K562 (cell line): ENCODE measurements at regions not wholly inside any gene's neighbourhood (a gene's known extent, or its start where the extent isn't known, plus 50 kb on each side); places are given as distances from the start of the nearest gene placed in this dataset.
"Not testable (repeated sequence)": the region's sequence is repeated elsewhere in the genome, so short reads cannot be mapped to it uniquely, and the experiment has no call there.

Source experiments
- ATAC-seq: fragments of 200-7000 bp; cut with Tn5 transposase; 3 replicates; pipeline ENCODE4 v1.9.1; 2020; ENCODE audit warnings: moderate library complexity
- BruUV-seq: library from RNA; stranded (reverse); fragments of 400-500 nt; replicated peaks from 2 replicates; lab custom pipeline; 2021; lab: Mats Ljungman, UMichigan
- CTCF ChIA-PET: fragments of 300-600 bp; formaldehyde crosslinking; extraction: SDS; loops from one replicate; lab custom pipeline; 2021; ENCODE audit warnings: low intra/inter-chr PET ratio; lab: Yijun Ruan, JAX
- POLR2A ChIA-PET: fragments of 300-600, 350-650 bp; sonication (Branson Sonifier 250); formaldehyde crosslinking; extraction: SDS; loops from one replicate; lab custom pipeline; 2021; ENCODE audit warnings: antibody characterized with exemption, inconsistent platforms; lab: Yijun Ruan, JAX
- DNase-seq, 4 experiments: peaks; one replicate each; pipeline versions ENCODE4 v3.0.0 to v3.0.0-alpha.2; 2011 to 2018; ENCODE audit warnings: low spot score in 3 of 4, mixed read lengths in 3 of 4; ENCODE audit errors: extremely low read depth in 1 of 4
- FAIRE-seq: peaks from 2 replicates; lab custom pipeline; 2011; peaks lifted over from hg19 to GRCh38; lab: Jason Lieb, UNC
- H2AFZ ChIP-seq: 2 replicates; pipeline ENCODE4 v1.6.0; 2011; ENCODE audit warnings: low read depth, low read length, control low read depth, inconsistent platforms
- H3K27ac ChIP-seq: fragments of 200-600 bp; 3 replicates; pipeline ENCODE4 v1.8.0; 2011; ENCODE audit warnings: low read depth, mild to moderate bottlenecking, control low read depth, inconsistent platforms, low read length, moderate library complexity, mixed read lengths; ENCODE audit errors: extremely low read depth
- H3K27me3 ChIP-seq, 2 experiments: fragments of 300-600 bp in 1 of 2; 2 replicates in 1 of 2; 3 replicates in 1 of 2; pipeline versions ENCODE4 v1.6.0 to v1.8.0; 2011; ENCODE audit warnings: inconsistent platforms in 2 of 2, low read length in 2 of 2, mild to moderate bottlenecking in 1 of 2, mixed read lengths in 1 of 2, moderate library complexity in 1 of 2; ENCODE audit not compliant: control insufficient read depth in 2 of 2, insufficient read depth in 2 of 2
- H3K36me3 ChIP-seq: fragments of 300-600 bp; 3 replicates; pipeline ENCODE4 v1.8.0; 2011; ENCODE audit warnings: mild to moderate bottlenecking, low read length, inconsistent platforms; ENCODE audit not compliant: control insufficient read depth, insufficient read depth
- H3K4me1 ChIP-seq, 2 experiments: fragments of 200-600 bp in 1 of 2; replicated peaks in 1 of 2; 2 replicates in 1 of 2; 3 replicates in 1 of 2; pipeline versions ENCODE4 v1.5.1 to v1.8.0; 2011; ENCODE audit warnings: inconsistent platforms in 2 of 2, low read length in 2 of 2, mild to moderate bottlenecking in 1 of 2, mixed read lengths in 1 of 2, moderate library complexity in 1 of 2; ENCODE audit not compliant: control insufficient read depth in 2 of 2, insufficient read depth in 2 of 2
- H3K4me2 ChIP-seq: 2 replicates; pipeline ENCODE4 v1.6.1; 2011; ENCODE audit warnings: low read length, control low read depth, inconsistent platforms, mixed read lengths; ENCODE audit not compliant: insufficient read depth
- H3K4me3 ChIP-seq: fragments of 200-600 bp; sonication (generic), shearing (Covaris generic); 2 replicates; pipeline ENCODE4 v1.5.1; 2016; ENCODE audit warnings: control low read depth, inconsistent platforms
- H3K79me2 ChIP-seq: fragments of 200-600 bp; 3 replicates; pipeline ENCODE4 v1.8.0; 2011; ENCODE audit warnings: low read length, inconsistent platforms; ENCODE audit not compliant: control insufficient read depth, insufficient read depth
- H3K9ac ChIP-seq, 2 experiments: 2 replicates each; pipeline versions ENCODE4 v1.6.0 to v1.6.1; 2011; ENCODE audit warnings: low read depth in 2 of 2, low read length in 2 of 2, control low read depth in 1 of 2, inconsistent platforms in 1 of 2, mild to moderate bottlenecking in 1 of 2, mixed read lengths in 1 of 2; ENCODE audit not compliant: insufficient read depth in 1 of 2
- H3K9me1 ChIP-seq: one replicate; pipeline ENCODE4 v1.6.0; 2011; ENCODE audit warnings: inconsistent platforms, mild to moderate bottlenecking, low read length, moderate library complexity; ENCODE audit not compliant: control insufficient read depth, insufficient read depth
- H3K9me3 ChIP-seq: replicated peaks from 2 replicates; pipeline ENCODE4 v1.5.1; 2011; ENCODE audit warnings: low read depth, low read length, inconsistent platforms; ENCODE audit not compliant: control insufficient read depth, insufficient read depth
- H4K20me1 ChIP-seq: replicated peaks from 2 replicates; pipeline ENCODE4 v1.6.1; 2011; ENCODE audit warnings: low read length, inconsistent platforms, mixed read lengths; ENCODE audit not compliant: control insufficient read depth, insufficient read depth
- WGBS: fragments of 100-300 bp; shearing (Covaris generic); methylation state at CpG from one replicate; pipeline ENCODE4 v1.1.6; 2016; ENCODE audit warnings: low coverage, mixed read lengths; ENCODE audit not compliant: insufficient coverage; ENCODE audit errors: missing lambda C conversion rate; 5-methylcytosine and 5-hydroxymethylcytosine counted together
- in situ Hi-C: fragments of 300-500 bp; cut with MboI; formaldehyde crosslinking; loops from 4 replicates; pipeline ENCODE4 v1.15.0; 2018; ENCODE audit warnings: inconsistent platforms, mixed read lengths
- intact Hi-C: fragments of 100-400 bp; cut with micrococcal nuclease; formaldehyde crosslinking; loops from 2 replicates; pipeline ENCODE4 v1.14.2; 2022

DNA sequence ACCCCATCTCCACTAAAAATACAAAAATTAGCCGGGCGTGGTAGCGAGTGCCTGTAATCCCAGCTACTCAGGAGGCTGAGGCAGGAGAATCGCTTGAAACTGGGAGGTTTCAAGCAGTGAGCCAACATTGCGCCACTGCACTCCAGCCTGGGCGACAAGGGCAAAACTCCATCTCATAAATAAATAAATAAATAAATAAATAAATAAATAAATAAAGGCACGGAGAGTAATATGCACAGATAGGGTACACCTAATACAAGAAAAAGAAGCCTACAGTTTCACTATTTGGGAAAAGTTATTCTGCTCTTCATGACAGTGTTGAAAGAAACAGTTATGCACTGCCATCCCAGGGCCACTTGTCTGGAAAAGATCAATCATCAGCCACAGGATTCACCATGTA lies 285.2 kb downstream of the GOLGA6L6 start:
- H3K36me3 ChIP-seq, CTCF ChIA-PET, H2AFZ ChIP-seq, H3K9me1 ChIP-seq, intact Hi-C loops, H3K4me3 ChIP-seq, H3K9me3 ChIP-seq, H3K27ac ChIP-seq, DNase-seq, H4K20me1 ChIP-seq, H3K4me1 ChIP-seq, in situ Hi-C loops, POLR2A ChIA-PET, H3K4me2 ChIP-seq, FAIRE-seq, H3K79me2 ChIP-seq, H3K9ac ChIP-seq, BruUV-seq, ATAC-seq, H3K27me3 ChIP-seq: not testable (repeated sequence)
- WGBS: 2% methylated on average over 7 of the region's 7 CpGs

- H3K36me3 ChIP-seq, intact Hi-C loops, BruUV-seq, in situ Hi-C loops, H3K9me3 ChIP-seq, H4K20me1 ChIP-seq, DNase-seq, H3K9ac ChIP-seq, CTCF ChIA-PET, ATAC-seq, FAIRE-seq, H3K27me3 ChIP-seq, H3K4me3 ChIP-seq, H2AFZ ChIP-seq, H3K4me2 ChIP-seq, H3K79me2 ChIP-seq, POLR2A ChIA-PET, H3K9me1 ChIP-seq, H3K4me1 ChIP-seq, H3K27ac ChIP-seq: not testable (repeated sequence)
- WGBS: 0% methylated on average over 9 of the region's 9 CpGs
These were observed 286.0 kb downstream of the GOLGA6L6 start for GRCh38 chr15:20255641-20256040.

DNA sequence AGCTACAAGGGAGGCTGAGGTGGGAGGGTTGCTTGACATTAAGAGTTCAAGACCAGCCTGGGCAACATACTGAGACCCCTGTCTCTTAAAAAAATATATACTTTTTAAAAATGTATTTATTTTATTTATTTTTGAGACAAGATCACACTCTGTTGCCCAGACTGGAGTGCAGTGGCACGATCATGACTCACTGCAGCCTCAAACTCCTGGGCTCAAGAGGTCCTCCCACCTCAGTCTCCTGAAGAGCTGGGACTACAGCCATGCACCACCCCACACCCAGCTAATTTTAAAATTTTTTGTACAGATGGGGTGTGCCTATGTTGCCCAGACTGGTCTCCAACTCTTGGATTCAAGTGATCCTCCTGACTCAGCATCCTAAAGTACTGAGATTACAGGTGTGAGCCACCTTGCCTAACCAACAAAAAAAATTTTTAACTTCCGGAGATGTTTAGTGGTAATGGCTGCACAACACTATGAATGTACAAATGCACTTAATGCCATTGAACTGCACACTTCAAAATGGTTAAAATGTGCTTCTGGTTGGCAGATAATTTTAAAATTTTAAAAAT lies 288.5 kb downstream of the GOLGA6L6 start:
- BruUV-seq, H3K4me1 ChIP-seq, DNase-seq, H3K9me3 ChIP-seq, FAIRE-seq, POLR2A ChIA-PET, intact Hi-C loops, H3K9ac ChIP-seq, H3K36me3 ChIP-seq, H3K4me2 ChIP-seq, H3K27me3 ChIP-seq, CTCF ChIA-PET, H3K27ac ChIP-seq, ATAC-seq, H2AFZ ChIP-seq, in situ Hi-C loops, H4K20me1 ChIP-seq, H3K79me2 ChIP-seq, H3K9me1 ChIP-seq, H3K4me3 ChIP-seq: not testable (repeated sequence)
- WGBS: 0% methylated on average over 2 of the region's 2 CpGs

DNA sequence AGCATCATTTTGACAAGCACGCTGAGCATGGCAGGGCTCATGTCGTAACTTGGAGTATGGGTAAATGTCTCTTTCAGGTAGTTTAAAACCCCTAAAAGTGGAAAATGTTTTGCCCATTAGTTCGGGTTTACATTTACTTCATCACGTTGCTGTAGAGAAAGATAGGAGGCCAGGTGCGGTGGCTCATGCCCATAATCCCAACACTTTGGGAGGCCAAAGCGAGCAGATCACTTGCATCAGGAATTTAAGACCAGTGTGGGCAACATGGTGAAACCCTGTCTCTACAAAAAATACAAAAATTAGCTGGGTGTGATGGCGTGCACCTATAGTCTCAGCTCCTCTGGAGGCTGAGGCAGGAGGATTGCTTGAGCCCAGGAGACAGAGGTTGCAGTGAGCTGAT lies 289.6 kb downstream of the GOLGA6L6 start:
- H3K9me1 ChIP-seq, H2AFZ ChIP-seq, FAIRE-seq, CTCF ChIA-PET, H3K9me3 ChIP-seq, H3K27me3 ChIP-seq, DNase-seq, H3K79me2 ChIP-seq, in situ Hi-C loops, H3K4me1 ChIP-seq, POLR2A ChIA-PET, H3K36me3 ChIP-seq, H3K4me3 ChIP-seq, BruUV-seq, H3K9ac ChIP-seq, H3K4me2 ChIP-seq, intact Hi-C loops, ATAC-seq, H3K27ac ChIP-seq, H4K20me1 ChIP-seq: not testable (repeated sequence)
- 2% methylated on average over 7 of the region's 7 CpGs for WGBS
